GM23248 (cell line): ENCODE measurements at regions not wholly inside any gene's neighbourhood (a gene's known extent, or its start where the extent isn't known, plus 50 kb on each side); places are given as distances from the start of the nearest gene placed in this dataset.

Source experiments
- EZH2 ChIP-seq: fragments of 200-600 bp; sonication (generic); IDR thresholded peaks from 2 replicates; pipeline ENCODE4 v1.6.1; 2018; ENCODE audit warnings: antibody characterized with exemption, mild to moderate bottlenecking; ENCODE audit not compliant: insufficient read depth, poor library complexity, severe bottlenecking
- EZH2phosphoT487 ChIP-seq: fragments of 200-600 bp; sonication (generic); IDR thresholded peaks from 2 replicates; pipeline ENCODE4 v1.6.1; 2018; ENCODE audit warnings: antibody characterized with exemption, moderate library complexity, mild to moderate bottlenecking, low read depth; ENCODE audit not compliant: insufficient read depth

- no peak for TF ChIP-seq EZH2
- TF ChIP-seq EZH2phosphoT487, result no peak
Measured at GRCh38 chrX:34401411-34401810, 255.7 kb downstream of the TMEM47 start.
